Osteoblast (primary cell): ENCODE measurements at regions not wholly inside any gene's neighbourhood (a gene's known extent, or its start where the extent isn't known, plus 50 kb on each side); places are given as distances from the start of the nearest gene placed in this dataset.
A peak's percentile ranks its signal among the peaks of the same experiment; 100 is the strongest.

Source experiments
- DNase-seq: peaks from one replicate; pipeline ENCODE4 v3.0.0; 2011; ENCODE audit warnings: low spot score, mixed read lengths; ENCODE audit not compliant: insufficient read length; ENCODE audit errors: missing footprints
- H2AFZ ChIP-seq: 2 replicates; pipeline ENCODE4 v1.6.0; 2011; ENCODE audit warnings: mild to moderate bottlenecking, low read length
- H3K27ac ChIP-seq: 2 replicates; pipeline ENCODE4 v1.5.1; 2011; ENCODE audit warnings: mild to moderate bottlenecking, low read depth, low read length, moderate library complexity
- H3K27me3 ChIP-seq: 2 replicates; pipeline ENCODE4 v1.6.0; 2012; ENCODE audit warnings: mild to moderate bottlenecking, control low read depth, inconsistent platforms, low read length, moderate library complexity; ENCODE audit not compliant: insufficient read depth
- H3K36me3 ChIP-seq: 2 replicates; pipeline ENCODE4 v1.5.1; 2011; ENCODE audit warnings: mild to moderate bottlenecking, low read length, control low read depth, moderate library complexity; ENCODE audit not compliant: insufficient read depth
- H3K4me1 ChIP-seq: 2 replicates; pipeline ENCODE4 v1.5.1; 2011; ENCODE audit warnings: mild to moderate bottlenecking, low read length, control low read depth, moderate library complexity; ENCODE audit not compliant: insufficient read depth
- H3K4me2 ChIP-seq: 2 replicates; pipeline ENCODE4 v1.6.0; 2011; ENCODE audit warnings: mild to moderate bottlenecking, low read length; ENCODE audit not compliant: insufficient read depth
- H3K4me3 ChIP-seq: fragments of 200-600 bp; sonication (generic); 3 replicates; pipeline ENCODE4 v1.5.1; 2012; ENCODE audit warnings: mild to moderate bottlenecking, low read length, inconsistent platforms; ENCODE audit not compliant: insufficient read depth
- H3K79me2 ChIP-seq: 2 replicates; pipeline ENCODE4 v1.6.0; 2012; ENCODE audit warnings: mild to moderate bottlenecking, low read length, control low read depth, inconsistent platforms; ENCODE audit not compliant: insufficient read depth
- H3K9me3 ChIP-seq: 2 replicates; pipeline ENCODE4 v1.5.1; 2011; ENCODE audit warnings: low read depth, low read length, control low read depth
- H4K20me1 ChIP-seq: 2 replicates; pipeline ENCODE4 v1.6.0; 2012; ENCODE audit warnings: mild to moderate bottlenecking, low read length, control low read depth; ENCODE audit not compliant: insufficient read depth
- TF ChIP-seq, protein P1 (sequence below): IDR thresholded peaks from 2 replicates; pipeline ENCODE4 v1.5.1; 2011; ENCODE audit warnings: mild to moderate bottlenecking, low read depth, low read length, moderate library complexity; ENCODE audit errors: extremely low read depth

DNA sequence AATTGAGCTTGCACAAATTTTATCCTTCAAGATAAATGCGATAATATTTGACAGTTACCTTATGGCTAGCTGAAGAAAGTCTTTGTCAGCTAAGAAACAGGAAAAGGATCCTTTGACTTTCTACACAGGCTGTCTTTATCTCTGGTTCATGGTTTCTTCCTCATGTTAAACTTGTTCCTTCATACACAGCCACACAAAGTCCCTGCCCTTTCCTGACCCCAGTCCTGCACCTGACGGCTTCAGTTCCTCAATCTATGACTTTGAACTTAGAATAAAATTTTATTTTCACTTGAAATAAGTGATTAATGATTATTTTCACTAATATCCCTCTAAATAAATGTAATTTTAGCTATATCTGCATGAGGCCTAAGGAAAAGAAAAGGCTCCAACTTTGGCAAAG, 77.8 kb upstream of the PRSS1 start:
- H3K4me3 ChIP-seq: no peak overlapping the region
- H3K9me3 ChIP-seq: no peaks in the 10 kb centered on the region
- H3K4me1 ChIP-seq: no peaks in the 10 kb centered on the region
- H4K20me1 ChIP-seq: no peaks in the 10 kb centered on the region
- no peak overlapping the region for H2AFZ ChIP-seq
- no peaks in the 10 kb centered on the region for H3K27me3 ChIP-seq
- H3K79me2 ChIP-seq: no peaks in the 10 kb centered on the region
- TF ChIP-seq, protein P1, sequence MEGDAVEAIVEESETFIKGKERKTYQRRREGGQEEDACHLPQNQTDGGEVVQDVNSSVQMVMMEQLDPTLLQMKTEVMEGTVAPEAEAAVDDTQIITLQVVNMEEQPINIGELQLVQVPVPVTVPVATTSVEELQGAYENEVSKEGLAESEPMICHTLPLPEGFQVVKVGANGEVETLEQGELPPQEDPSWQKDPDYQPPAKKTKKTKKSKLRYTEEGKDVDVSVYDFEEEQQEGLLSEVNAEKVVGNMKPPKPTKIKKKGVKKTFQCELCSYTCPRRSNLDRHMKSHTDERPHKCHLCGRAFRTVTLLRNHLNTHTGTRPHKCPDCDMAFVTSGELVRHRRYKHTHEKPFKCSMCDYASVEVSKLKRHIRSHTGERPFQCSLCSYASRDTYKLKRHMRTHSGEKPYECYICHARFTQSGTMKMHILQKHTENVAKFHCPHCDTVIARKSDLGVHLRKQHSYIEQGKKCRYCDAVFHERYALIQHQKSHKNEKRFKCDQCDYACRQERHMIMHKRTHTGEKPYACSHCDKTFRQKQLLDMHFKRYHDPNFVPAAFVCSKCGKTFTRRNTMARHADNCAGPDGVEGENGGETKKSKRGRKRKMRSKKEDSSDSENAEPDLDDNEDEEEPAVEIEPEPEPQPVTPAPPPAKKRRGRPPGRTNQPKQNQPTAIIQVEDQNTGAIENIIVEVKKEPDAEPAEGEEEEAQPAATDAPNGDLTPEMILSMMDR: no peak
- no peak overlapping the region for H3K4me2 ChIP-seq
- no peak for DNase-seq
- no peaks in the 10 kb centered on the region for H3K36me3 ChIP-seq
- no peak overlapping the region for H3K27ac ChIP-seq

DNA sequence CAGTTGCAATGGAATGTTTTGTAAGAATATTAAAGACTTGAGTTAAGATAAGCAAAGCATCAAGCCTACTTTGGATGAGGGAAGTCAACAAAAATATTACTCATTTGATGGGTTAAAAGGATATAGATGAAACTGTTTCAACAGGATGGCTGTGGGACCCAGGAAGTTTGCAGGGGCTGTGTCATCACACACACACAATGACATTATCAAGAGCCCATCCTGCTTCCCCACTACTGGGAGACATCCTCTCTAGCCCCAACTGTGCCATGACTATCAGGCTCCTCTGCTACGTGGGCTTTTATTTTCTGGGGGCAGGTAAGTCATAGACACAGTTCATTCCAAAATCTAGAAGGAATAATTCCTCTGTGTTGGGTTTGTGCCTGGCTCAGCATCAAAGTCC, 78.8 kb upstream of the PRSS1 start:
- Histone ChIP-seq H4K20me1 (no peaks in the 10 kb centered on the region), H3K79me2 (no peaks in the 10 kb centered on the region), H3K27ac (no peak overlapping the region), H3K9me3 (no peaks in the 10 kb centered on the region), H3K36me3 (no peaks in the 10 kb centered on the region), H3K4me1 (no peaks in the 10 kb centered on the region), H3K27me3 (no peaks in the 10 kb centered on the region), H2AFZ (no peak overlapping the region), H3K4me3 (no peak overlapping the region), H3K4me2 (no peak overlapping the region)
- TF ChIP-seq, protein P1: no peak
- no peak for DNase-seq

DNA sequence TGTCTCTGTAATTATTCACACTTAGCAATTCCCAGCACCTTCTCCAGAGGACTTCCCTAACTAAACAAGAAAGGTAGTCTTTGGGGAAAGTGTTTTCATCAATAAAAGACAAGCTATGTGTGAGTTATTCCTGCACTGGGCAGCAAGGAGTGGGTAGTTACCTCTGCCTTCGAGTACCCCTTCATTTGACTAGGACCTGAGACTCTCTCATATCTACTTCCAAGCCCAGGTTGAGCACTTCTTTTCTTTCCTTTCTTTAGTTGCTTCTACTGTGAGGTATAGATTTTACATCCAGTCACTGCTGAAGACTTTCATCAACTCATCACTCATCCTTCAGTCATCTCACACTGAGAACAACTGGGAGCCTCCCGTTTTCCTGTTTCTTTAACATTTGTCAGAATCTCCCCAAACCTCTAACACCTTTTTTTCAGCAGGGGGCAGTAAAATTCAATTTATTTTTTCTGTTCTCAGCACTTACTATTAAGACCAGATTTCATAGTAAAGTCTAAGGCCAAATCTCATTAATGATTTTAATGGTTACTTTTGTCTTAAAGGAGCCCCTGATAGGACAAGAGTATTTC, 80.1 kb upstream of the PRSS1 start:
- H3K79me2 ChIP-seq: no peaks in the 10 kb centered on the region
- H3K4me1 ChIP-seq: no peaks in the 10 kb centered on the region
- DNase-seq: no peak
- no peak overlapping the region for H2AFZ ChIP-seq
- no peak overlapping the region for H3K4me3 ChIP-seq
- H3K27me3 ChIP-seq: no peaks in the 10 kb centered on the region
- TF ChIP-seq, protein P1: peak; percentile 42
- H3K36me3 ChIP-seq: no peaks in the 10 kb centered on the region
- H3K4me2 ChIP-seq: no peak overlapping the region
- H3K27ac ChIP-seq: no peak overlapping the region
- H4K20me1 ChIP-seq: no peaks in the 10 kb centered on the region
- H3K9me3 ChIP-seq: no peaks in the 10 kb centered on the region

DNA sequence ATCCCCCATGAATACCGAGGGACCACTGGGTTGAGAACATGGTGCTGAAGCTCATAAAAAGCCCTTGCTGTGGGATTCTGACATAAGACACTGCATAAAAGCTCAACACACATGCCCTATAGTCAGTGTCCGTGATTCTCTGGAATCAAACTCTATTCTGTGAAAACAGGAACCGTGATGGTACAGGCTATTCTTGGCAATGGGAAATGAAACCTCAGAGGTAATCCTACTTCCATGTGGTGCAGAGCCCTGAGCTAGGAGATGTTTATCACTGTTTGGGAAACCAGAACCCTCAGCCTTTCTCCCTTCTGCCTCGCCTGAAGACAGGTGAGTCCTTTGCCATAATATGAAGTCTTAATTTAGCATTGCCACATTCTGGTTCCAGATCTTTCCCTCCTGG, 80.8 kb upstream of the PRSS1 start:
- no peaks in the 10 kb centered on the region for H3K9me3 ChIP-seq
- no peak overlapping the region for H2AFZ ChIP-seq
- H3K79me2 ChIP-seq: no peaks in the 10 kb centered on the region
- no peak for DNase-seq
- H3K27ac ChIP-seq: no peak overlapping the region
- no peak overlapping the region for H3K4me3 ChIP-seq
- no peaks in the 10 kb centered on the region for H3K36me3 ChIP-seq
- TF ChIP-seq, protein P1: no peak
- no peak overlapping the region for H3K4me2 ChIP-seq
- no peaks in the 10 kb centered on the region for H4K20me1 ChIP-seq
- no peaks in the 10 kb centered on the region for H3K4me1 ChIP-seq
- no peaks in the 10 kb centered on the region for H3K27me3 ChIP-seq
